Colonic mucosa (tissue), 4 donors: ENCODE measurements at regions not wholly inside any gene's neighbourhood (a gene's known extent, or its start where the extent isn't known, plus 50 kb on each side); places are given as distances from the start of the nearest gene placed in this dataset.

Source experiments
- DNase-seq: peaks from one replicate; pipeline ENCODE4 v3.0.0-alpha.2; 2020
- H3K27ac ChIP-seq: fragments of 200-600 bp; one replicate; pipeline ENCODE4 v1.8.0; 2021
- H3K27me3 ChIP-seq: fragments of 200-600 bp; one replicate; pipeline ENCODE4 v1.8.0; 2021
- H3K36me3 ChIP-seq: fragments of 200-600 bp; one replicate; pipeline ENCODE4 v1.8.0; 2021
- H3K4me1 ChIP-seq: fragments of 200-600 bp; one replicate; pipeline ENCODE4 v1.8.0; 2021; ENCODE audit warnings: mild to moderate bottlenecking
- H3K4me3 ChIP-seq: fragments of 200-600 bp; one replicate; pipeline ENCODE4 v1.8.0; 2021
- H3K9ac ChIP-seq, 2 donors: one replicate each; pipeline ENCODE4 v1.7.0; 2013; ENCODE audit warnings: control low read depth in 2 of 2, low read depth in 2 of 2, low read length in 2 of 2
- H3K9me3 ChIP-seq: fragments of 200-600 bp; one replicate; pipeline ENCODE4 v1.8.0; 2021
- intact Hi-C: fragments of 100-400 bp; cut with DNase I; formaldehyde crosslinking; loops from one replicate; pipeline ENCODE4 v1.14.1; 2022
- TF ChIP-seq, protein P1 (sequence below): fragments of 200-600 bp; IDR thresholded peaks from one replicate; pipeline ENCODE4 v1.8.0; 2022; ENCODE audit warnings: antibody characterized with exemption, mild to moderate bottlenecking
- donor health status: healthy.
- donor health status: DM: no; HTN: no; CAD: no.
- donor health status: DM: no; HTN: no; CAD: no.

DNA sequence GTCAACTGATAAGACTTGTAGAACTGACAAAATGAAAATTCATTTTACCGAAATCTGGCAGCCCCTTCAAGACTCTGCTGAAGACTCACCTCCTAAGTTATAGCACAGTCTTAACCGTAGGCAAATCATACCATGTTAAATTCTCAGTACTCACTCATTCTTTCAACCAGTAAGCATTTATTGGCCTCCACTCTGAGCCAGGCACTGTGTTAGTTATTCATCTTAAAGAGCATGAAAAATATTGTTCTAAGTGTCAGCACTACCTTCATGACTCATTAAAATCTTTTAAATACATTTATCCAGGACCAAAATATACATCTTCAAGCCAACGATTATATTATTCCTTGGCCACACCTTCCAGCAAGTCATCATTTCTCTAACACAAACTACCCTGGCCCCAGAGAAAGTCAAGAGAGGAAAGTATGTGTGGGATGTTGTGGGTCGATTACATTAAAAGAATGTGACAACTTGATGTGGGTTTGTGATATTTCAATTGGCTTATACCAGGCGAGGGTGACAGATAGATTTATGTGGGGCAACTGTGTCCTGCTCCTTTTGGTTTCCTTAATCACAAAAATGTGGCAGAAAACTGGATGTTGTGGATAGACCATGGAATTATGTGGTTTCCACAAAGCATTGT lies 55.0 kb downstream of the TMEM30B start:
- Histone ChIP-seq H3K9me3 (no peaks in the 10 kb centered on the region), H3K4me3 (no peak overlapping the region), H3K27ac (no peak overlapping the region), H3K9ac (no peak overlapping the region), H3K4me1 (no peaks in the 10 kb centered on the region), H3K27me3 (no peaks in the 10 kb centered on the region), H3K36me3 (no peaks in the 10 kb centered on the region)
- TF ChIP-seq, protein P1, sequence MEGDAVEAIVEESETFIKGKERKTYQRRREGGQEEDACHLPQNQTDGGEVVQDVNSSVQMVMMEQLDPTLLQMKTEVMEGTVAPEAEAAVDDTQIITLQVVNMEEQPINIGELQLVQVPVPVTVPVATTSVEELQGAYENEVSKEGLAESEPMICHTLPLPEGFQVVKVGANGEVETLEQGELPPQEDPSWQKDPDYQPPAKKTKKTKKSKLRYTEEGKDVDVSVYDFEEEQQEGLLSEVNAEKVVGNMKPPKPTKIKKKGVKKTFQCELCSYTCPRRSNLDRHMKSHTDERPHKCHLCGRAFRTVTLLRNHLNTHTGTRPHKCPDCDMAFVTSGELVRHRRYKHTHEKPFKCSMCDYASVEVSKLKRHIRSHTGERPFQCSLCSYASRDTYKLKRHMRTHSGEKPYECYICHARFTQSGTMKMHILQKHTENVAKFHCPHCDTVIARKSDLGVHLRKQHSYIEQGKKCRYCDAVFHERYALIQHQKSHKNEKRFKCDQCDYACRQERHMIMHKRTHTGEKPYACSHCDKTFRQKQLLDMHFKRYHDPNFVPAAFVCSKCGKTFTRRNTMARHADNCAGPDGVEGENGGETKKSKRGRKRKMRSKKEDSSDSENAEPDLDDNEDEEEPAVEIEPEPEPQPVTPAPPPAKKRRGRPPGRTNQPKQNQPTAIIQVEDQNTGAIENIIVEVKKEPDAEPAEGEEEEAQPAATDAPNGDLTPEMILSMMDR = no peak
- no peak for DNase-seq
- intact Hi-C loops = no loop called here

DNA sequence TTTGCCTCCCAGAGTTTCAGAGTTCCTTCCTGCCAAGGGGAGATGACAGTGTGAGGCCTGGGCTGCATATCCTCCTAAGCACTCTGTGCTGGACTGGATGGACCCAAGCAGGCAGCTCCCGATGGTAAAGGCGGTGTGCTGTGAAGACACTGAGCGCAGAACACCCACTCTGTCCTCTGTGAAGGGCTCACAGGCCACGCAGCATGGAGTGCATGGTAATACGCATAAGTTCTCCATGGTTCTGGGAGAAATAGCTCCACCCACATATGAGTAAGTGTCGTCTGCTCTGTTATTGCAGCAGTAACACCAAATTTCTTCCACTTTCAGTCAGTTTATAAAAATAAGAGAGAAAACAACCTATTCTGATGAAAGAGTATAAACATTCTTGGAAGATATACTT lies 55.8 kb downstream of the TMEM30B start:
- no peaks in the 10 kb centered on the region for H3K27me3 ChIP-seq
- DNase-seq = no peak
- no peaks in the 10 kb centered on the region for H3K4me1 ChIP-seq
- H3K9ac ChIP-seq = no peak overlapping the region
- intact Hi-C loops = no loop called here
- H3K9me3 ChIP-seq = no peaks in the 10 kb centered on the region
- H3K36me3 ChIP-seq = no peaks in the 10 kb centered on the region
- TF ChIP-seq, protein P1 = no peak
- no peak overlapping the region for H3K27ac ChIP-seq
- no peak overlapping the region for H3K4me3 ChIP-seq

GRCh38 chr14:61223552-61223951 lies 57.6 kb downstream of the TMEM30B start:
- no peaks in the 10 kb centered on the region for H3K27me3 ChIP-seq
- no peaks in the 10 kb centered on the region for H3K4me1 ChIP-seq
- no peak overlapping the region for H3K4me3 ChIP-seq
- intact Hi-C loops = no loop called here
- no peaks in the 10 kb centered on the region for H3K9me3 ChIP-seq
- DNase-seq = no peak
- TF ChIP-seq, protein P1 = no peak
- no peak overlapping the region for H3K27ac ChIP-seq
- no peaks in the 10 kb centered on the region for H3K36me3 ChIP-seq
- H3K9ac ChIP-seq = no peak overlapping the region

GRCh38 chr14:61222388-61222787 lies 58.8 kb downstream of the TMEM30B start:
- no peak overlapping the region for H3K4me3 ChIP-seq
- H3K27ac ChIP-seq = no peak overlapping the region
- H3K36me3 ChIP-seq = no peaks in the 10 kb centered on the region
- intact Hi-C loops = no loop called here
- TF ChIP-seq, protein P1 = no peak
- no peak for DNase-seq
- H3K4me1 ChIP-seq = no peaks in the 10 kb centered on the region
- no peaks in the 10 kb centered on the region for H3K27me3 ChIP-seq
- no peak overlapping the region for H3K9ac ChIP-seq
- no peaks in the 10 kb centered on the region for H3K9me3 ChIP-seq

GRCh38 chr14:61221906-61222305 lies 59.2 kb downstream of the TMEM30B start:
- intact Hi-C loops = no loop called here
- no peaks in the 10 kb centered on the region for H3K36me3 ChIP-seq
- H3K27me3 ChIP-seq = no peaks in the 10 kb centered on the region
- H3K9me3 ChIP-seq = no peaks in the 10 kb centered on the region
- H3K4me3 ChIP-seq = no peak overlapping the region
- TF ChIP-seq, protein P1 = no peak
- H3K4me1 ChIP-seq = no peaks in the 10 kb centered on the region
- no peak overlapping the region for H3K9ac ChIP-seq
- DNase-seq = no peak
- no peak overlapping the region for H3K27ac ChIP-seq
